GM19467 (cell line): ENCODE measurements at regions not wholly inside any gene's neighbourhood (a gene's known extent, or its start where the extent isn't known, plus 50 kb on each side); places are given as distances from the start of the nearest gene placed in this dataset.
"Not testable (repeated sequence)": the region's sequence is repeated elsewhere in the genome, so short reads cannot be mapped to it uniquely, and the experiment has no call there.

Experiments used
- ATAC-seq: cut with Tn5 transposase; IDR thresholded peaks from one replicate; pipeline ENCODE4 v1.9.1; 2021; ENCODE audit warnings: mild to moderate bottlenecking, moderate library complexity; ENCODE audit not compliant: unreplicated experiment

- no peak for ATAC-seq
Measured at GRCh38 chr16:52113533-52114183, 433.3 kb downstream of the TOX3 start.

- ATAC-seq = not testable (repeated sequence)
Measured at GRCh38 chr16:52104993-52105392, 441.9 kb downstream of the TOX3 start.

DNA sequence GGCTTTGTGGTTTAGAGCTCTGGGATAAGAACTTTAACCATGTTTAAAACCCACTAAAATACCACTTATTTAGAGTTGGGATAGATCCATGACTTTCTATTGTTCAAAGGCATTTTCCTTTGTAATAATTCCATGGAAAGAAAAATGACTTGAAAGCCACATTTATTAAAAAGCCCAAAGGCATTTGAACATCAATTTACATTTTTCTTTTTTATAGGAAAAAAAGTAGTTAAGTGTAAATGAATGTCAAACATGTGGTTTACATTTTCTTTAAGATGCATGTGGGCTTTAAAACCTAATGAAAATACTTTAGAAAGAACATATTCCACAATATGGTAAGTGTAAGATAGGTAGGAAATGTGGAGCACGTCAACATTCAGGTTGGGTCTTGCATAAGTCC lies 443.2 kb downstream of the TOX3 start:
- ATAC-seq = no peak

GRCh38 chr16:52101246-52101645 lies 445.7 kb downstream of the TOX3 start:
- ATAC-seq = no peak

DNA sequence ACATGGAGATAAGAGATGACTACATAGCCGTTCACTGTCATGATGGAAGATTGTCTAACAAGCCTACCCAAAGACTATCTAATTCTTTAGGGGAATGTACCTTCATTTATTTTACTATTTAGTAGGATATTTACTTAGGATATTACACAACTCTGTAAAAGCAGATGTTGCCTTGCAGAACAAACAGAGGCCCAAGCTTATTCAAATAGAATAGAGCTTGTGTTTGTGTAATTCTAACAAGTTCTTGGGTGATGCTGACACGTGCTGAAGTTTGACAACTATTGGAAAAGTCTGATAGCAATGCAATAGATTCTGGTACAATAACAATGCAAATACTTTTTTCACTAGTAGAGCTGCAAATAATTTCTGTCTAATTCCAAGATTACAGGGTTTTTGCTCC lies 447.6 kb downstream of the TOX3 start:
- no peak for ATAC-seq

- no peak for ATAC-seq
Measured at GRCh38 chr16:52095471-52095870, 451.5 kb downstream of the TOX3 start.

- no peak for ATAC-seq
Measured at GRCh38 chr16:52092126-52092525, 454.8 kb downstream of the TOX3 start.

DNA sequence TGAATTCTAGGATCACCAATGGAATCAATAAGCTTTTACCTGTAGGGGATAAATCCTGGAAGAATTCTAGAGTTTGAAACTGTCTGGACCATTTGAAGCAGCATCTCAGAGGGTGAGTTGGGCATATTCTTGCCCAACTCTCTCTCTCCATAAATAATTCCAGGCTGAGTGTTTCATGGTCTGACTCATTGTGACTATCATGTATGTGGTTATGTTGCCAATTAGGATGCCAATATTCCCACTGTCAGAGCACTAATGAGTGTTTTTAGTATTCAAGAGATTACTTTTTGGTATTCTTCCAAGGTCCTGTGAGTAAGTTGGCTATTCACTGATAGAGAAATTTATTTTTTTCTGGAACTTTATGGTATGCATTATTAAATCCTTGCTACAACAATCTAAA lies 456.9 kb downstream of the TOX3 start:
- ATAC-seq = no peak

GRCh38 chr16:52089476-52089875 lies 457.5 kb downstream of the TOX3 start:
- no peak for ATAC-seq

DNA sequence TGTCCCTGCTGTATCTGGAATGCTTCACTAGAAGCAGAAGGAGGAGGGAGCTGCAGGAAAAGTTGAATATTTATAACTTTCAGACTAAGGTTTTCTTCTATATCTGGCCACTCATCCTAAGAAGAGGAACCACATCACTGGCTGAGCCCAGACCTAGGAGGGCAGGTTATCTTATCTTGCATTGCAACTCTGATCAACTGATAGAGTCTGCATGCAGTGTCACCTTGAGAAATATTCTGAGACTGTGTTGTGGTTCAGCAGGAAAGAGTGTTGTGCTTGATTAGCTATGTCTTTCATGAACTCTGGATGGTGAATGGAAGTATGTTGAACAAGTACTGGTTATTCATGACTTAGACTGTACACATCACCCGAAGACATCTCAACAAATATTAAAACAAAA lies 460.0 kb downstream of the TOX3 start:
- ATAC-seq = no peak

DNA sequence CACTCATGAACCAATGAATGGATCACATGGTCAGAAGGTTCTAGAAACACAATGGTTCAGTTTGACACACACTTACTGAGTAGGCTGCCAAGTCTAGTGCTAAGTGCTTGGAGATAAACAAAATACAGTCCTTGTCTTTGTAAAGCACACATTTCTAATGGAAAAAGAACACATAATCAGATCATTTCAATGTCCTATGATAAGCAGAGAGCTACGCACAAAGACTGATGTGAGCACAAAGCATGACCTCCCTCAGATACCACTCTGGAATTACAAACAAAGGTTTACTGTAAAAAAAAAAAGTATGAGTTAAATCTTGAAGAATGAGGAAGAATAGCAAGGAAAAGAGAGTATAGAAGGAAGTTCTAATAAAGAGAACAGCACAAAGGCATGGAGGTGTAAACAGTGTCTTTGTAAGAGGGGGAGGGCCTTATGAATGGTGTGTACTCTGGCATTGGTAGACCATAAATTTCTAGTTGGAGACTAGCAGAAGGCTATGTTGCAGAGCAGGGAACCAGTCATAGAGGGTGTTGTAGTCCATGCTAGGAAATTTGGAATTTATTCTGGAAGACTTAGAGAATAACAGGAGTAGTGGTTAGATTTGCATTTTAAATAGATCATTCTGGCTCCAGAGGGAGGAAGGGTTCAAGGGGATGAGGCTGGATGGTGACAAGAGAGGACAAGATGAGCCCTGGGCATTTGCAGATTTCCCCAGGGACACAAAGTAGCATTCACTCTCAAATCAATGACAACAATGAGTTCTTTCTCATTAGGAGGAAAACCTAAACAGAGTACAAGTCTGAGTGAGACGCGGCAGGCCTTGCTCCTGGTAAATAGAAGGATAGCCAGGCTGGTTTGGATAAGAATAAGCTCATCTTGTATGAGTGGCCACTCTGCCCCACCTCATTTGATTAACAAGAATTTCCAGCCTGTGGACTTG lies 468.0 kb downstream of the TOX3 start:
- no peak for ATAC-seq

DNA sequence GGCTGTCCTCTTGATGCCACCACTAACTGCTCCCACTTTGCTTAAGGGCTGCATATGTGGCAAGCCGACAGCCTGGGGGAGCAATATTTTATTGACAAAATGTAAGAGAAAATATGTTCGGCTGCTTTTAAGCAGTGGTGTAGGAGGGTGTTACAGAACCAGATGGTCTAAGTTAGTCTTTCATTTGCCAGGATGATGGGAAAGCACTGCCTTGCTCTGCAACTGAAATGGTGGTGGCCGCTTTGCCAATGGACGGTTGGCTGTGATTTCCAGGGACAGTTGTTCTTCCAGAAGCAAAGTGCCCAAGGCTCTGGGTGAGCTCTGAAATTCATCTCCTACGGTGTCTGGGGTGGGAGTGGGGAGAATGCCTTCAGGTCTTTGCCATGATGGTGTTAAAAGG lies 469.3 kb downstream of the TOX3 start:
- ATAC-seq = no peak

DNA sequence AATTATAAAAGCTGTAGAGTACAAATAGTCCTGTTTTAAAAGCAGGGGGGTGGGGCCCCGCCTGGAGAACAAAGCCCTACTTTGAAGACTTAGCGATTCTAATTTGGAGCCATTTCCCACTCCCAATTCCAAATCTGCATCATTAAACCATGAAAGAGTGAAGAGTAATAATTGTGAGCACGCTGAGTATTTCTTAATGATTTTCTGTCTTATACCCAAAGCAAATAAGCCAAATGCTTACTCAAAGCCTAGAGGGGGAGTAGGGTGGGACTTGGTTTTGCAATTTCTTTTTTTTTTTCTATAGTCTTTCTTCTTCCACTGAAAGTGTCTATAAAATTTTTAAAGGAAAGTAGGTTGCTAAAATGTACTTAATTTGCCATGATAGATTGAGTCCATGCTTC lies 470.1 kb downstream of the TOX3 start:
- ATAC-seq = no peak

DNA sequence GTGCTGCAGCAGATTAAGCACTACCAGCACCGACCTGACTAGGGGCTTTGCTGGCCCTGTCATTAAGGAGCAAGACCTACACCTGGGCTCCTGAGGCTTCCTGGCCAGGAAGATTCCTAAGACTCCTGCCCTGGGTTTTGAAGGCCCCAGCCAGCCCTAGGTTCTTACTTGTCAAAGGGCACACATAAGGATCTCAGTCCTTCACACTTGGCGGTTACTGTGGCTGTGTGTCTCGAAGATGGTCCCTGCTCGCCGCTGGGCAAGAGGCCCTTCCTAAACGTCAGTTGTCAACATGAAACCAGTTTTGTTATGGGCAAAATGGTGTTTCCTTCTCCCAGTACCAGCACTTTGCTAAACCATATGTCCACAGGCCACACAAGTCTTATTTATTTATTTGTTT lies 470.6 kb downstream of the TOX3 start:
- ATAC-seq = no peak

DNA sequence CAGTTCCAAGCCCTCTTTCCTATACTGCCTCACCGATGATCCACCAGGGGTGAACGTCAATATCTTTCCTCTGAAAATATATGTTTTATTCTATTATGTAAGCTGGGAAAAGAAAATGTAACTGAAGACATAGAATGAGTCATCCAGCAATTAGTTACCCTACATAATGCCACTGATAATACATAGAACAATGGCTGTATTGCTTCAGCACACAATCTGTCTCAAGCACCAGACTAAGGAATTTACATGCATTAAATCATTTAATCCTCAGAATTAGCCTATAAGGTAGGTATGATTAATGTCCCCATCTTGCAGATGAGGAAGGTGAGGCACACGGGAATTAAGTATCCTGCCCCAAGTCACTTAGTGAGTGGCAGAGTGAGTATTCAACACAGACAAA lies 472.8 kb downstream of the TOX3 start:
- no peak for ATAC-seq

DNA sequence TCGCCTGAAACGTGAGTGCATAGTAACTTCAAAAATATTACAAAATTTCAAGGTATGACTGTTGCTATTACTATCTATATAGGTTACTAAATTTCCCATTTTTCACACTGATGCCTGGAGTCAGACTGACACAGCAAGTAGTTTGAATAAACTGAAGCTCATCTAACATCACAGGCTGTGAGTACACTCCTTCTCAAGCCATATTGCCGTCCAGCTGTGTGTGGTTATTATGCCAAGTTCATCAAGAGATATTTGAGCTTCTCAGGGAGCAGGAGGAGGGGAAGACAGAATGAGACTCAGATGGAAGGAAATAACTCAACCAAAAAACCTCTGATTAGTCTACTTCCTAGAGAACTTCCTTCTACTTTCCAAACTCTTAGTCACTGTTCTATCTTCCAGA lies 473.9 kb downstream of the TOX3 start:
- no peak for ATAC-seq

DNA sequence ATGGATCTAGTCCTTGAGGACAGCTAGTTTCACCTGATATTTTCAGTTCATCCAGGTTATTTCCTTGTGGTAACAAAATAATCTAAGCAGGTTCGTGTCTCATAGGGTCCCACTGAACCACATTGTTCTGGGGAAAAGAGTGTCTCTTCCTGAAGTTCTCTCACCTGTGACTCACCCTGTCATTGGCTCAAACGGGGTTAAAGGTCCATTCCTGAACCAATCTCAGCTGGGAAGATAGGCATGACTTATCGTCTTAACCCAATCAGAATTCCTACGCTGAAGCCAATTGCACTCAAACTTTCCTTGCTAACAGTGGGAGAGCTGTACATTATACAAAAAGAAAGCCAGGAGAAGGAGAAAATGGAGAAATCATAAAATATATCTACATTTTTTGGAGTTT lies 475.8 kb downstream of the TOX3 start:
- no peak for ATAC-seq

GRCh38 chr16:52070341-52071057 lies 476.4 kb downstream of the TOX3 start:
- ATAC-seq = no peak

- no peak for ATAC-seq
Measured at GRCh38 chr16:52069866-52070265, 477.1 kb downstream of the TOX3 start.

DNA sequence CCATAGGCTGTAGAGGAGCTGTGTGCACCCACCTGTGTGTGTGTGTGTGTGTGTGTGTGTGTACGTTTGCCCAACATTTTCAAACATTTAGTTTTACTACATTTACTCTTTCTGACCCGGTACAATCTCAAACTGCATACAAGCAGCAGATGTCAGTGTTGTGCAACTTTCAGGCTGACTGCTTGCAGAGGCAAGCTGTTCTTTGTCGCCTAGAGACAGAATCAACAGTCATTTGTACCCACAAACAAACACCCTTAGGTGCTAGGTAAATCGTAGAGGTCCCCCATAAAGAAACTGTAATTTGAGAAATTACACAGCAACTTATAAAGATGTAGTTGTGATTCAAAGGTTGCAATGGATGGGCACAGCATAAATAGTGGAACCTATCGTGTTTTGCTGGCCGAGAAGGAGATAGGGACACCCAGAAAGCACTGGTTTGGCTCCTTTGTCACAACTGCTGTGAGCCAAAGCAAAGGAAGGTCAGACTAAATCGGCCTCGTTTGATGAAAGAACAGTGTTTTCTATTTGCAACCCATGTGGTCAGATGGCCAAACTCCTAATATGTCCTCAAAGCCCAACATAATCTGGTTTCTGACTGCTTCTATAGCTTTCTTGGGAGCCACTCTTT lies 478.4 kb downstream of the TOX3 start:
- ATAC-seq = no peak

DNA sequence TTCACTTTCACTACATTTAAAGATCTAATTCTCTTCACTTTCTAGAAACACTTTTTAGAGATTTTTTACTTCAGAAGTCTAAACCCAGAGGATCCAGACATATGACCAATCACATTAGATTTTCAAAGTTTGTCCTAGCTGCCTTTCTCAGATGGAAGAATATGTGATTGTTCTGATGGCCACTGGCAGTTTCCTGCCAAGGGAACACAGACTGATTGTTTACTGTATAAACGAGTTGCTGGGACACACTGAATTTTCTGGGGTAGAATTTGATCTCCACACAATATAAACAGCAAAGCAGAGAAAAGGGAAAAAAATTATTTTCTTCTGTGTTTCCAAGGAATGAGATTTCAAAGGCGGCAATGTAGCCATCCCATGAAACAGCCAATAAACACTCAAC lies 480.0 kb downstream of the TOX3 start:
- no peak for ATAC-seq
